GM12872 (cell line): ENCODE measurements at regions not wholly inside any gene's neighbourhood (a gene's known extent, or its start where the extent isn't known, plus 50 kb on each side); places are given as distances from the start of the nearest gene placed in this dataset.

ENCODE experiments used
- CTCF ChIP-seq: IDR thresholded peaks from 3 replicates; pipeline ENCODE4 v1.5.1; 2011; ENCODE audit warnings: low read depth, mild to moderate bottlenecking, low read length, moderate library complexity; ENCODE audit not compliant: insufficient read depth

DNA sequence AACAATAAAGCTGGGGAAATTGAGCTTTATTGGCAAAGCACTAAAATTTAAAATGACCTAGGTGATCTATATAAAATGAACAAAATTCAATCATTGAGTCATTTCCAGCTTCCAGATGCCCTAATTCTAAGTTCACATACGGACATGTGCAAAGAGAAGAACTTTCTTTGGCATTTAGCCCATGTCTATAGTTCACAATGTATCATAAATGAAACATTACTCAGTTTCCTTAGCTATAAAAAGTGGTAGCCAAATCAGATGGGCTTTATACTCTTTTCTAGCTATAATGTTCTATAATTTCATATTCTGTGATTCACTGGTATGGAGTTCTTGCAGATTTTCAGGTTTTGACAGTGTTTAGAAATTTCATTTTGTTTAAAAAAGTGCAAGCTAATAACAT, 327.4 kb downstream of the KCTD8 start:
- no peak for TF ChIP-seq CTCF
